DMS 273 (cell line): ENCODE measurements at regions not wholly inside any gene's neighbourhood (a gene's known extent, or its start where the extent isn't known, plus 50 kb on each side); places are given as distances from the start of the nearest gene placed in this dataset.
"Not testable (repeated sequence)": the region's sequence is repeated elsewhere in the genome, so short reads cannot be mapped to it uniquely, and the experiment has no call there.

Experiments
- DNase-seq: peaks from one replicate; lab custom pipeline; 2025; ENCODE audit not compliant: unreplicated experiment; lab: John Stamatoyannopoulos, UW

GRCh38 chr3:75312469-75312868, 351.7 kb upstream of the FRG2C start:
- DNase-seq: not testable (repeated sequence)

- not testable (repeated sequence) for DNase-seq
These were observed 344.4 kb upstream of the FRG2C start for GRCh38 chr3:75319776-75320175.

- DNase-seq: no peak
These were observed 343.8 kb upstream of the FRG2C start for GRCh38 chr3:75320369-75320768.

GRCh38 chr3:75321060-75321459, 343.1 kb upstream of the FRG2C start:
- DNase-seq: no peak

GRCh38 chr3:75323936-75324335, 340.2 kb upstream of the FRG2C start:
- not testable (repeated sequence) for DNase-seq

GRCh38 chr3:75325716-75326115, 338.4 kb upstream of the FRG2C start:
- no peak for DNase-seq

GRCh38 chr3:75327453-75327852, 336.7 kb upstream of the FRG2C start:
- DNase-seq: no peak

- DNase-seq: peak; percentile 25
These were observed 334.5 kb upstream of the FRG2C start for GRCh38 chr3:75329476-75330097.

- peak; percentile 10 for DNase-seq
These were observed 333.7 kb upstream of the FRG2C start for GRCh38 chr3:75330446-75330845.

- not testable (repeated sequence) for DNase-seq
These were observed 332.0 kb upstream of the FRG2C start for GRCh38 chr3:75332090-75332489.

- DNase-seq: no peak
These were observed 331.3 kb upstream of the FRG2C start for GRCh38 chr3:75332794-75333193.

- DNase-seq: no peak
These were observed 329.8 kb upstream of the FRG2C start for GRCh38 chr3:75334299-75334698.

GRCh38 chr3:75337226-75337900, 326.8 kb upstream of the FRG2C start:
- DNase-seq: no peak

GRCh38 chr3:75338342-75338741, 325.8 kb upstream of the FRG2C start:
- no peak for DNase-seq

- no peak for DNase-seq
These were observed 322.6 kb upstream of the FRG2C start for GRCh38 chr3:75341324-75342067.

GRCh38 chr3:75342425-75342824, 321.7 kb upstream of the FRG2C start:
- DNase-seq: no peak

- DNase-seq: not testable (repeated sequence)
These were observed 313.6 kb upstream of the FRG2C start for GRCh38 chr3:75350536-75350935.

- not testable (repeated sequence) for DNase-seq
These were observed 301.9 kb upstream of the FRG2C start for GRCh38 chr3:75362086-75362784.

- DNase-seq: not testable (repeated sequence)
These were observed 291.2 kb upstream of the FRG2C start for GRCh38 chr3:75372964-75373363.

- DNase-seq: not testable (repeated sequence)
These were observed 284.3 kb upstream of the FRG2C start for GRCh38 chr3:75379840-75380239.

- no peak for DNase-seq
These were observed 283.8 kb upstream of the FRG2C start for GRCh38 chr3:75380276-75380771.
